ENCODE measurements at regions not wholly inside any gene's neighbourhood (a gene's known extent, or its start where the extent isn't known, plus 50 kb on each side); places are given as distances from the start of the nearest gene placed in this dataset.

DNA sequence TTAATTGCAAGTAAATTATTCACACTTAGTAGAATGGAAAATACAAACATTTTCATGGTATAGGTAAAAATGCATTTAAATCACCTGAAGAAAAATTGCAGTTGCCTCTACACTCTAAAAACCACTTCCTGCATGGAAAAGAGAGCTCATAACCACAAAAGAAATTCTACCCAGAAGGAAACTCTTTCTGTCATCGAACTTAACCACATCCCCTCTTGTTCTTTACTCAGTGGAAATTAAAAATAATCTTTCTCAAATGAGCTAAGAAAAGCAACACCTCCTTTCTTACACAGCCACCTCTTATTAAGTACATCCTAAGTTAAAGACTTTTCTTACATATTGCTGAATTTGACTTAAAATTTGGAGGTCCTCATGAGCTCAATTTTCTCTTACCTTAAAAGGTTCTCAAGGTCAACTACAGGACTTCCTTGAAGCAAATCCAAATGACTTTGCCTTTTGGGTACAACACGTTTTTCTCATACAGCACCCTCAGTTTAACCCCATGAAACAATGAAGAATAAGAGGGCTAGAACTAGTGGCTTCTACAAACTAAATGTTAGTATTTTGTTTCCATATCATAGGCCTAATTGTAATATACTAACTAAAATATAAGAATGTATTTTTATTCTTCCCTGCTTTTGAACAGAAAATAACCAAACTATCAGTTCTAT, 109.1 kb upstream of the CRIM1 start:
- no peak for DNase-seq
- Histone ChIP-seq H3K27ac (ENCODE audit: low read depth in 1 of 2, low read length in 2 of 2) (no peak overlapping the region), H3K4me1 (ENCODE audit: control insufficient read depth in 1 of 2, insufficient read depth in 2 of 2, low read length in 2 of 2) (no peaks in the 10 kb centered on the region), H3K4me3 (ENCODE audit: low read length in 2 of 2) (no peak overlapping the region), H3K36me3 (ENCODE audit: control insufficient read depth in 1 of 2, insufficient read depth in 2 of 2, low read length in 1 of 2) (no peaks in the 10 kb centered on the region), H3K27me3 (ENCODE audit: control insufficient read depth in 1 of 2, insufficient read depth in 2 of 2, low read length in 1 of 2) (no peaks in the 10 kb centered on the region), H3K9me3 (ENCODE audit: control insufficient read depth, low read length) (no peaks in the 10 kb centered on the region)
- intact Hi-C loops (cut with DNase I): no loop called here
- 55 to 67% methylated on average over 2 of the region's 2 CpGs for WGBS, 2 donors
- ATAC-seq (ENCODE audit: low FRiP score): no peak

DNA sequence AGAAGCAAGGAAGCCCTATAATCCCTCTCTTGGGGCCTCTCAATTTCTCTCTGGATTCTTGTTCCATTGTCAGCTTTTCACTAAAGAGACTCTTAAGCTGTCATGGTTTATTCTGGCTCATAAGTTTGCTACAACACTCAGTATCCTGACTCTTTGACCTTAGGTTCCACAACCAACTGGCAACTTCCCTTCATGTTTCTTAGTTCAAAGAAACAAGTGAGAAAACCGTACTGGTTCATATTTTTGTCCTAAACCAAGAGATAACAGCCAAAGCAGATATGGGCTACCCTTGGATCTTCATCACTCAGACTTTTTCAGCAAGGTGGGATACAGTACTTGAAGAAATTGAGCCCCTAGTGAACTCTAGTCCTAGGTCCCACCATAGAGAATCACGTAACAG, 109.9 kb upstream of the CRIM1 start:
- Histone ChIP-seq H3K4me3 (ENCODE audit: low read length in 2 of 2) (no peak overlapping the region), H3K27me3 (ENCODE audit: control insufficient read depth in 1 of 2, insufficient read depth in 2 of 2, low read length in 1 of 2) (no peaks in the 10 kb centered on the region), H3K4me1 (ENCODE audit: control insufficient read depth in 1 of 2, insufficient read depth in 2 of 2, low read length in 2 of 2) (no peaks in the 10 kb centered on the region), H3K9me3 (ENCODE audit: control insufficient read depth, low read length) (no peaks in the 10 kb centered on the region), H3K36me3 (ENCODE audit: control insufficient read depth in 1 of 2, insufficient read depth in 2 of 2, low read length in 1 of 2) (no peaks in the 10 kb centered on the region), H3K27ac (ENCODE audit: low read depth in 1 of 2, low read length in 2 of 2) (no peak overlapping the region)
- no peak for ATAC-seq (ENCODE audit: low FRiP score)
- WGBS, 2 donors: 63% methylated on average over 2 of the region's 2 CpGs
- DNase-seq: no peak
- intact Hi-C loops (cut with DNase I): no loop called here

DNA sequence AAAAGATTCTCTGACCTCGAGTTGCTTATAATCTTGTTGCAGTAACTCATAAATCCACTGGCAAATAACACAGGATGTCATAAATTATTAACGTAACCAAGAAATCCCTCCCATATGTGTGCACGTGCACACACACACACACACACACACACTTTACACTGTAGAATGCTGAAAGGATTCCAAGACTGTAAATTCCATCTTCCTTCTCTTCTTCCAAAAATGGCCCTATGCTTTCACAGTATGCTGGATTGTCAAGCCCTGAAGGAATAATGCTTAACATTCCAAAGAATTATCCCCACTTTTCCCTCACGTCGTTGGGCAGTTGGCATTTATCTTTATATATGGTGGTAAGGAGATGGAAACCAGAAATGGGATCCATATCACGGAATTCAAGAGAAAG, 117.5 kb upstream of the CRIM1 start:
- intact Hi-C loops (cut with DNase I): no loop called here
- Histone ChIP-seq H3K4me3 (ENCODE audit: low read length in 2 of 2) (no peak overlapping the region), H3K27me3 (ENCODE audit: control insufficient read depth in 1 of 2, insufficient read depth in 2 of 2, low read length in 1 of 2) (no peaks in the 10 kb centered on the region), H3K36me3 (ENCODE audit: control insufficient read depth in 1 of 2, insufficient read depth in 2 of 2, low read length in 1 of 2) (no peaks in the 10 kb centered on the region), H3K27ac (ENCODE audit: low read depth in 1 of 2, low read length in 2 of 2) (no peak overlapping the region), H3K9me3 (ENCODE audit: control insufficient read depth, low read length) (no peaks in the 10 kb centered on the region), H3K4me1 (ENCODE audit: control insufficient read depth in 1 of 2, insufficient read depth in 2 of 2, low read length in 2 of 2) (no peaks in the 10 kb centered on the region)
- DNase-seq: no peak
- 17 to 20% methylated on average over 6 of the region's 6 CpGs for WGBS, 2 donors
- ATAC-seq (ENCODE audit: low FRiP score): no peak

DNA sequence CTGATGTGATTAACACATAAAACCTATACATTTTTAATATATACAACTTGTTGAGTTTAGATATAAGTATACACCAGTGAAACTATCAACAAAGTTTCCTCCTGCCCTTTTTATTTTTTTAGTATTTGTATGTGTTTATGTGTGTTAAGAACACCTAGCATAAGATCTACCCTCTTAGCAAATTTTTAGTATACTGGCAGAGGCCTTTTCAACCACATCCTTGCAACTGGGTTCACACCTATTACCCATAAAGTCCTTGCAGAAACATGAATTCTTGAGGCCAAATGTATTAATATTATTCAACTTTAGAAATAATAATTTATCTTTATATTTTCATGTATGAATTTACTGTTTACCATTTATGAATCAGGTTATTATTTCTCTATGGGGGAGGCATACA, 119.7 kb upstream of the CRIM1 start:
- ATAC-seq (ENCODE audit: low FRiP score) (no peak), DNase-seq (no peak)
- intact Hi-C loops (cut with DNase I): no loop called here
- Histone ChIP-seq H3K4me1 (ENCODE audit: control insufficient read depth in 1 of 2, insufficient read depth in 2 of 2, low read length in 2 of 2) (no peaks in the 10 kb centered on the region), H3K27ac (ENCODE audit: low read depth in 1 of 2, low read length in 2 of 2) (no peak overlapping the region), H3K27me3 (ENCODE audit: control insufficient read depth in 1 of 2, insufficient read depth in 2 of 2, low read length in 1 of 2) (no peaks in the 10 kb centered on the region), H3K36me3 (ENCODE audit: control insufficient read depth in 1 of 2, insufficient read depth in 2 of 2, low read length in 1 of 2) (no peaks in the 10 kb centered on the region), H3K9me3 (ENCODE audit: control insufficient read depth, low read length) (no peaks in the 10 kb centered on the region), H3K4me3 (ENCODE audit: low read length in 2 of 2) (no peak overlapping the region)

DNA sequence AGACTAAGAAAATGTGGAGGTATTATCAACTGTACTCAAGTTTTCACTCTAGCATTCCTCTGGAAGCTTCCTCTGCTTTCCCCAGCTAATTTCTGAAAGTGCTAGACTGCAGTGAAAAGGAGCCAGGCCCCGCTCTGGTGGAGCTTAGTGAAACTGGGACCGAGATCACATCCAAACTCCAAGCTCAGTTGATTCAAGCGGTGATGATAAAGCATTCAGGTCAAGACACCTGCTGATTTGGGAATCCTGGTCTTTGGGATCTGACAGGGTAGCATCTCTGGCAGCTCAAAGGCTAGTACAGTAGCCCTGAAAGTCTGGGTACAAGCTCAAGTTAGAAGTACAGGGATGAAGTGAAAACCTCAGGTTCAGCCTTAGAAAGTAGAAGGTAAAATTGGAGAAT, 120.2 kb upstream of the CRIM1 start:
- 77 to 92% methylated on average over 3 of the region's 3 CpGs for WGBS, 2 donors
- Histone ChIP-seq H3K4me3 (ENCODE audit: low read length in 2 of 2) (no peak overlapping the region), H3K9me3 (ENCODE audit: control insufficient read depth, low read length) (no peaks in the 10 kb centered on the region), H3K4me1 (ENCODE audit: control insufficient read depth in 1 of 2, insufficient read depth in 2 of 2, low read length in 2 of 2) (no peaks in the 10 kb centered on the region), H3K36me3 (ENCODE audit: control insufficient read depth in 1 of 2, insufficient read depth in 2 of 2, low read length in 1 of 2) (no peaks in the 10 kb centered on the region), H3K27ac (ENCODE audit: low read depth in 1 of 2, low read length in 2 of 2) (no peak overlapping the region), H3K27me3 (ENCODE audit: control insufficient read depth in 1 of 2, insufficient read depth in 2 of 2, low read length in 1 of 2) (no peaks in the 10 kb centered on the region)
- DNase-seq (no peak), ATAC-seq (ENCODE audit: low FRiP score) (no peak)
- intact Hi-C loops (cut with DNase I): no loop called here

DNA sequence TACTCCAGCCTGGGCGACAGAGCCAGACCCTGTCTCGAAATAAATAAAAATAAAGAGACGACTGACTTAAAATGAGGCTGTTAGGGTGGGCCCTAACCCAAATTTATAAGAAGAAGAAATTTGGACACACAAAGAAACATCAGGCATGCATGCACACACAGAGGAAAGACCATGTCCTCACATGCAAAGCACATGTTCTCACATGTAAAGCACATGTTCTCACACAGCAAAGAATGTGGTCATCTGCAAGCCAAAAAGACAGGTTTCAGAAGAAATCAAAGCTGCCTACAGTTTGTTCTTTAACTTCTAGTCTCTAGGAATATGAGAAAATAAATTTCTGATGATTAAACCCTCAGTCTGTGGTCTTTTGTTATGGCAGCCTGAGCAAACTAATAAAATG, 132.3 kb upstream of the CRIM1 start:
- ATAC-seq (ENCODE audit: low FRiP score): no peak
- WGBS, 2 donors: 60 to 61% methylated on average over 3 of the region's 3 CpGs
- H3K27ac ChIP-seq (ENCODE audit: low read depth in 1 of 2, low read length in 2 of 2): no peak overlapping the region
- no peaks in the 10 kb centered on the region for H3K36me3 ChIP-seq (ENCODE audit: control insufficient read depth in 1 of 2, insufficient read depth in 2 of 2, low read length in 1 of 2)
- no peaks in the 10 kb centered on the region for H3K4me1 ChIP-seq (ENCODE audit: control insufficient read depth in 1 of 2, insufficient read depth in 2 of 2, low read length in 2 of 2)
- DNase-seq: no peak
- H3K9me3 ChIP-seq (ENCODE audit: control insufficient read depth, low read length): peaks cover 2% of the 10 kb centered on the region
- no peak overlapping the region for H3K4me3 ChIP-seq (ENCODE audit: low read length in 2 of 2)
- intact Hi-C loops (cut with DNase I): no loop called here
- H3K27me3 ChIP-seq (ENCODE audit: control insufficient read depth in 1 of 2, insufficient read depth in 2 of 2, low read length in 1 of 2): peaks cover 0 to 1% of the 10 kb centered on the region in 2 donors

DNA sequence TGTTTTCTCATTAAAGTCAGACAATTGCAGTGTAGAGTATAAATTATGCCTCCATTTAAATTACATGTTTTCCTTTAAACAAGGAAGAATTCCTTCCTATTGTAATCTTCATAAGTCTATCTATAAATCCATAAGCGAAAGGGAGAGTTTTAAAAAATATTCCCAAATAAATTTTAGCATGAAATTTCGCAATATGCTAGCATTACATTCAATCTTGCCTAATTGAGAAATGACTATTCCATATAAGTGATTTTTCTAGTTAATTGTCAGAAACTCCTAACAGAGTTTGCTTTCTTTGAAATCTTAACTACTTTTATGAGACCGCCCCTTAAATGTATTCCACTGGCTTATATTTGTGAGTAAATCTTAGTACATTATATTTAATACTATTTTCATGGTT, 133.1 kb upstream of the CRIM1 start:
- peaks cover 2% of the 10 kb centered on the region for H3K9me3 ChIP-seq (ENCODE audit: control insufficient read depth, low read length)
- 91 to 95% methylated on average over 3 of the region's 3 CpGs for WGBS, 2 donors
- H3K36me3 ChIP-seq (ENCODE audit: control insufficient read depth in 1 of 2, insufficient read depth in 2 of 2, low read length in 1 of 2): no peaks in the 10 kb centered on the region
- intact Hi-C loops (cut with DNase I): no loop called here
- peaks cover 0 to 1% of the 10 kb centered on the region in 2 donors for H3K27me3 ChIP-seq (ENCODE audit: control insufficient read depth in 1 of 2, insufficient read depth in 2 of 2, low read length in 1 of 2)
- DNase-seq (no peak), ATAC-seq (ENCODE audit: low FRiP score) (no peak)
- no peak overlapping the region for H3K27ac ChIP-seq (ENCODE audit: low read depth in 1 of 2, low read length in 2 of 2)
- no peaks in the 10 kb centered on the region for H3K4me1 ChIP-seq (ENCODE audit: control insufficient read depth in 1 of 2, insufficient read depth in 2 of 2, low read length in 2 of 2)
- no peak overlapping the region for H3K4me3 ChIP-seq (ENCODE audit: low read length in 2 of 2)

DNA sequence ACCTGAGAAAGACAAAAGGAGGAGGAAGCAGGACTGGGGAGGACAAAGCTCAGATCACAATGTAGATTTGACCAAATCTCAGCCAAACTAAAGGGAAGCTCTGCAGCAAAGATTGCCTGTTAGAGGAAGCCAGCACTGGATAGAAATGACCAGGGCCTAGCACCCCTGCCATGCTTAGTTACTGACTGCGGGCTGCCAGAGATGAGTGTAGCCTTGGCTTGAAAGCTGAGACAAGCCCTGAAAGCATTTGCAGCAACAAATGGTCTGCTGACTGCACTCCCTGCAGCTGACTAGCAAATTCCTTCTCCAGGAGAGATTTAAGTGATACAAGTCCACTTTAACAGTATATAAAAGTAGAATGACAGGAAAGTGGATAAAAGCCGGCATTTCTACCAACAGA, 140.9 kb upstream of the CRIM1 start:
- Histone ChIP-seq H3K9me3 (ENCODE audit: control insufficient read depth, low read length) (peaks cover 2% of the 10 kb centered on the region), H3K4me1 (ENCODE audit: control insufficient read depth in 1 of 2, insufficient read depth in 2 of 2, low read length in 2 of 2) (no peaks in the 10 kb centered on the region), H3K27me3 (ENCODE audit: control insufficient read depth in 1 of 2, insufficient read depth in 2 of 2, low read length in 1 of 2) (no peaks in the 10 kb centered on the region), H3K4me3 (ENCODE audit: low read length in 2 of 2) (no peak overlapping the region), H3K36me3 (ENCODE audit: control insufficient read depth in 1 of 2, insufficient read depth in 2 of 2, low read length in 1 of 2) (no peaks in the 10 kb centered on the region), H3K27ac (ENCODE audit: low read depth in 1 of 2, low read length in 2 of 2) (no peak overlapping the region)
- DNase-seq: no peak
- intact Hi-C loops (cut with DNase I): no loop called here
- whole genome bisulfite sequencing, 2 donors: 19 to 38% methylated on average over 2 of the region's 2 CpGs
- no peak for ATAC-seq (ENCODE audit: low FRiP score)

DNA sequence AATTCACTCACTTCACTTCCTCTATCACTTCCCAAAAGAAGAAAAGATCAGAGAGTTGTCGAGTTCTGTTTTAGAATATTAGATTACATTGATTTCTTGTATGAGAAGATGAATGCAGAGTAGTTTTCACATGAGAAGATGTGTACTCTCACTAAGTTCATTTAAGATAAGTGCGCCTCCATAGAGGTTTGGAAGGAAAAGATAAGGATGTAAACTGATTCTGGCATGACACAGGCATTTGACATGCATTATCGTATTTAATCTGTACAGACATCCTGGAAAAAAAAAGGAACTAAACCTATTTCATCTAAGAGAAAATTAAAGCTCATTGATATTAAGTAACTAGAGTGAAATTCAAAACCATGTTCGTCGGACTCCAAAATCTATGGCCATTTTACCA, 152.2 kb upstream of the CRIM1 start:
- H3K4me3 ChIP-seq (ENCODE audit: low read length in 2 of 2): no peak overlapping the region
- H3K27me3 ChIP-seq (ENCODE audit: control insufficient read depth in 1 of 2, insufficient read depth in 2 of 2, low read length in 1 of 2): no peaks in the 10 kb centered on the region
- 83 to 91% methylated on average over 5 of the region's 5 CpGs for WGBS, 2 donors
- intact Hi-C loops (cut with DNase I): no loop called here
- H3K4me1 ChIP-seq (ENCODE audit: control insufficient read depth in 1 of 2, insufficient read depth in 2 of 2, low read length in 2 of 2): no peaks in the 10 kb centered on the region
- no peak for ATAC-seq (ENCODE audit: low FRiP score)
- DNase-seq: no peak
- H3K36me3 ChIP-seq (ENCODE audit: control insufficient read depth in 1 of 2, insufficient read depth in 2 of 2, low read length in 1 of 2): no peaks in the 10 kb centered on the region
- H3K9me3 ChIP-seq (ENCODE audit: control insufficient read depth, low read length): peaks cover 6% of the 10 kb centered on the region
- H3K27ac ChIP-seq (ENCODE audit: low read depth in 1 of 2, low read length in 2 of 2): no peak overlapping the region

All from aorta (tissue), 5 donors.